WTC11 (cell line): ENCODE measurements at regions not wholly inside any gene's neighbourhood (a gene's known extent, or its start where the extent isn't known, plus 50 kb on each side); places are given as distances from the start of the nearest gene placed in this dataset.

Source experiments
- ATAC-seq: fragments of 200-7000 bp; cut with Tn5 transposase; 2 replicates; pipeline ENCODE4 v1.10.0; 2021; ENCODE audit warnings: mild to moderate bottlenecking, moderate library complexity
- CTCF ChIA-PET: fragments of 300-600 bp; sonication (Branson Sonifier 250); formaldehyde crosslinking; loops from one replicate; lab custom pipeline; 2021; ENCODE audit warnings: antibody characterized with exemption; lab: Charles Lee
- POLR2A ChIA-PET: fragments of 350-600 bp; sonication (Branson Sonifier 250); formaldehyde crosslinking; loops from one replicate; lab custom pipeline; 2021; ENCODE audit warnings: antibody characterized with exemption; lab: Charles Lee
- DNase-seq: peaks from one replicate; pipeline ENCODE4 v3.0.0; 2021; ENCODE audit warnings: low spot score
- H3K27ac Mint-ChIP-seq: 2 replicates; pipeline ENCODE4 v1.8.0; 2021; ENCODE audit warnings: mixed read lengths
- H3K27me3 Mint-ChIP-seq: 2 replicates; pipeline ENCODE4 v1.8.0; 2021; ENCODE audit warnings: low read depth, mild to moderate bottlenecking, moderate library complexity, mixed read lengths
- H3K36me3 Mint-ChIP-seq: 2 replicates; pipeline ENCODE4 v1.8.0; 2021; ENCODE audit warnings: mixed read lengths
- H3K4me1 Mint-ChIP-seq: 2 replicates; pipeline ENCODE4 v1.8.0; 2022; ENCODE audit warnings: mixed read lengths
- H3K4me3 Mint-ChIP-seq: 2 replicates; pipeline ENCODE4 v1.8.0; 2021; ENCODE audit warnings: mild to moderate bottlenecking, moderate library complexity, mixed read lengths
- H3K9me3 Mint-ChIP-seq: 2 replicates; pipeline ENCODE4 v1.8.0; 2021; ENCODE audit warnings: mixed read lengths
- ATF1 ChIP-seq: sonication (generic); formaldehyde crosslinking; IDR thresholded peaks from 2 replicates; pipeline ENCODE4 v1.8.1; 2023; ENCODE audit warnings: mild to moderate bottlenecking, moderate library complexity, missing genetic modification reagents
- CBFB ChIP-seq: sonication (generic); formaldehyde crosslinking; IDR thresholded peaks from 2 replicates; pipeline ENCODE4 v1.8.1; 2022; ENCODE audit warnings: mild to moderate bottlenecking, low read depth, missing genetic modification reagents
- E2F4 ChIP-seq: sonication (generic); formaldehyde crosslinking; IDR thresholded peaks from 2 replicates; pipeline ENCODE4 v1.8.1; 2022; ENCODE audit warnings: low read depth, mild to moderate bottlenecking, moderate library complexity, missing genetic modification reagents, borderline replicate concordance
- ELF4 ChIP-seq: sonication (generic); formaldehyde crosslinking; IDR thresholded peaks from 2 replicates; pipeline ENCODE4 v1.8.1; 2022; ENCODE audit warnings: low read depth, mild to moderate bottlenecking, moderate library complexity, missing genetic modification reagents
- ERG ChIP-seq: fragments of 250-450 bp; sonication (Bioruptor Pico); IDR thresholded peaks from 2 replicates; pipeline ENCODE4 v1.8.0; 2021; ENCODE audit warnings: mild to moderate bottlenecking
- GABPB1 ChIP-seq: sonication (generic); formaldehyde crosslinking; IDR thresholded peaks from 2 replicates; pipeline ENCODE4 v1.8.1; 2023; ENCODE audit warnings: mild to moderate bottlenecking, missing genetic modification reagents
- HMGA2 ChIP-seq: fragments of 250-450 bp; sonication (Bioruptor Pico); IDR thresholded peaks from 2 replicates; pipeline ENCODE4 v1.4.0; 2021; ENCODE audit warnings: mild to moderate bottlenecking, moderate library complexity
- NFATC4 ChIP-seq: fragments of 250-450 bp; sonication (Bioruptor Pico); IDR thresholded peaks from 2 replicates; pipeline ENCODE4 v1.9.0; 2021; ENCODE audit warnings: mild to moderate bottlenecking
- OVOL2 ChIP-seq: fragments of 250-450 bp; sonication (Bioruptor Pico); IDR thresholded peaks from 2 replicates; pipeline ENCODE4 v1.9.0; 2021; ENCODE audit warnings: mild to moderate bottlenecking, borderline replicate concordance
- SMAD3 ChIP-seq: sonication (generic); formaldehyde crosslinking; IDR thresholded peaks from 2 replicates; pipeline ENCODE4 v1.8.0; 2022; ENCODE audit warnings: missing genetic modification reagents, mild to moderate bottlenecking, borderline replicate concordance
- SP1 ChIP-seq: sonication (generic); formaldehyde crosslinking; conservative IDR thresholded peaks from 2 replicates; pipeline ENCODE4 v1.8.1; 2022; ENCODE audit warnings: missing genetic modification reagents
- TEAD1 ChIP-seq: sonication (generic); formaldehyde crosslinking; IDR thresholded peaks from 2 replicates; pipeline ENCODE4 v1.8.0; 2022; ENCODE audit warnings: mild to moderate bottlenecking, missing genetic modification reagents
- TEAD4 ChIP-seq: sonication (generic); formaldehyde crosslinking; IDR thresholded peaks from 2 replicates; pipeline ENCODE4 v1.8.0; 2022; ENCODE audit warnings: mild to moderate bottlenecking, missing genetic modification reagents
- ZNF317 ChIP-seq: sonication (generic); formaldehyde crosslinking; IDR thresholded peaks from 2 replicates; pipeline ENCODE4 v1.8.1; 2023; ENCODE audit warnings: low read depth, mild to moderate bottlenecking, moderate library complexity, missing genetic modification reagents, borderline replicate concordance
- ZNF396 ChIP-seq: fragments of 250-450 bp; sonication (Bioruptor Pico); IDR thresholded peaks from 2 replicates; pipeline ENCODE4 v1.8.0; 2021; ENCODE audit warnings: mild to moderate bottlenecking, moderate library complexity, borderline replicate concordance
- ZNF423 ChIP-seq: fragments of 250-450 bp; sonication (Bioruptor Pico); IDR thresholded peaks from 2 replicates; pipeline ENCODE4 v2.1.2; 2022; ENCODE audit warnings: mild to moderate bottlenecking, moderate library complexity
- TF ChIP-seq, protein P1 (sequence below): sonication (generic); formaldehyde crosslinking; IDR thresholded peaks from 2 replicates; pipeline ENCODE4 v1.8.0; 2023; ENCODE audit warnings: missing genetic modification reagents, mild to moderate bottlenecking, borderline replicate concordance
- TF ChIP-seq, protein P2 (sequence below): sonication (generic); formaldehyde crosslinking; IDR thresholded peaks from 2 replicates; pipeline ENCODE4 v1.8.1; 2022; ENCODE audit warnings: missing genetic modification reagents, borderline replicate concordance

DNA sequence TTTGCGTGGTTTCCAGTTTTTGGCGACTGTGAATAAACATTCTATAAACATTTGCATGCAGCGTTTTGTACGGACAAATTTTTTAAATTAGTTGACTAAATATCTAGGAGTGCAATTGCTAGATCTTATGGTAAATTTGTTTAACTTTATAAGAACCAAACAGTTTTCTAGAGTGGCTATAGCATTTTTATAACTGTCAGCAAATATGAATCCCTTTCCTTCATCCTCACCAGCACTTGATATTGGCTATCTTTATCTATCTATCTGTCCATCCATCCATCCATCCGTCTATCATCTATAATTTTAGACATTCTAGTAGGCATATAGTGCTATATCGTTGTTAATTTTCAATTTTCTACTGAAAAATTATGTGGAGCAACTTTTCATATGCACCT lies 158.4 kb upstream of the CHRNA7 start:
- H3K27me3 Mint-ChIP-seq: peaks cover 20% of the 10 kb centered on the region
- ATAC-seq: no peak
- no peak overlapping the region for H3K27ac Mint-ChIP-seq
- no peak for DNase-seq
- peaks cover 18% of the 10 kb centered on the region for H3K4me1 Mint-ChIP-seq
- H3K36me3 Mint-ChIP-seq: 0 out of 2 replicates have a peak, but pooled peaks cover 2% of the 10 kb centered on the region
- H3K9me3 Mint-ChIP-seq: peaks cover 9% of the 10 kb centered on the region
- H3K4me3 Mint-ChIP-seq: peak overlapping the region; percentile 78; the same call in 1 of the 2 replicates
- ChIA-PET POLR2A (no interaction called here), CTCF (interaction anchor here (1.0 to 1.7 kb wide), 2 partner anchors 15 to 103 kb away, joined by 3 to 7 read pairs; no protein-coding TSS in a partner anchor)
- TF ChIP-seq, protein P1, sequence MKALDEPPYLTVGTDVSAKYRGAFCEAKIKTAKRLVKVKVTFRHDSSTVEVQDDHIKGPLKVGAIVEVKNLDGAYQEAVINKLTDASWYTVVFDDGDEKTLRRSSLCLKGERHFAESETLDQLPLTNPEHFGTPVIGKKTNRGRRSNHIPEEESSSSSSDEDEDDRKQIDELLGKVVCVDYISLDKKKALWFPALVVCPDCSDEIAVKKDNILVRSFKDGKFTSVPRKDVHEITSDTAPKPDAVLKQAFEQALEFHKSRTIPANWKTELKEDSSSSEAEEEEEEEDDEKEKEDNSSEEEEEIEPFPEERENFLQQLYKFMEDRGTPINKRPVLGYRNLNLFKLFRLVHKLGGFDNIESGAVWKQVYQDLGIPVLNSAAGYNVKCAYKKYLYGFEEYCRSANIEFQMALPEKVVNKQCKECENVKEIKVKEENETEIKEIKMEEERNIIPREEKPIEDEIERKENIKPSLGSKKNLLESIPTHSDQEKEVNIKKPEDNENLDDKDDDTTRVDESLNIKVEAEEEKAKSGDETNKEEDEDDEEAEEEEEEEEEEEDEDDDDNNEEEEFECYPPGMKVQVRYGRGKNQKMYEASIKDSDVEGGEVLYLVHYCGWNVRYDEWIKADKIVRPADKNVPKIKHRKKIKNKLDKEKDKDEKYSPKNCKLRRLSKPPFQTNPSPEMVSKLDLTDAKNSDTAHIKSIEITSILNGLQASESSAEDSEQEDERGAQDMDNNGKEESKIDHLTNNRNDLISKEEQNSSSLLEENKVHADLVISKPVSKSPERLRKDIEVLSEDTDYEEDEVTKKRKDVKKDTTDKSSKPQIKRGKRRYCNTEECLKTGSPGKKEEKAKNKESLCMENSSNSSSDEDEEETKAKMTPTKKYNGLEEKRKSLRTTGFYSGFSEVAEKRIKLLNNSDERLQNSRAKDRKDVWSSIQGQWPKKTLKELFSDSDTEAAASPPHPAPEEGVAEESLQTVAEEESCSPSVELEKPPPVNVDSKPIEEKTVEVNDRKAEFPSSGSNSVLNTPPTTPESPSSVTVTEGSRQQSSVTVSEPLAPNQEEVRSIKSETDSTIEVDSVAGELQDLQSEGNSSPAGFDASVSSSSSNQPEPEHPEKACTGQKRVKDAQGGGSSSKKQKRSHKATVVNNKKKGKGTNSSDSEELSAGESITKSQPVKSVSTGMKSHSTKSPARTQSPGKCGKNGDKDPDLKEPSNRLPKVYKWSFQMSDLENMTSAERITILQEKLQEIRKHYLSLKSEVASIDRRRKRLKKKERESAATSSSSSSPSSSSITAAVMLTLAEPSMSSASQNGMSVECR (CRISPR knock-in tag): no peak
- no peak for TF ChIP-seq E2F4 (CRISPR knock-in tag)
- no peak for TF ChIP-seq TEAD4 (CRISPR knock-in tag)
- TF ChIP-seq OVOL2: no peak
- TF ChIP-seq CBFB (CRISPR knock-in tag): no peak
- no peak for TF ChIP-seq ELF4 (CRISPR knock-in tag)
- no peak for TF ChIP-seq NFATC4 (CRISPR knock-in tag)

GRCh38 chr15:31887246-31887645 lies 143.1 kb upstream of the CHRNA7 start:
- H3K4me3 Mint-ChIP-seq: no peak overlapping the region; the same call in 1 of the 2 replicates
- TF ChIP-seq ZNF396 (CRISPR knock-in tag): no peak
- TF ChIP-seq ERG (CRISPR knock-in tag): no peak
- TF ChIP-seq, all 79 proteins: peak for 0
- Mint-ChIP-seq H3K27ac (no peak overlapping the region), H3K27me3 (peaks cover 2% of the 10 kb centered on the region; the same call in 1 of the 2 replicates), H3K4me1 (no peaks in the 10 kb centered on the region), H3K9me3 (peaks cover 10% of the 10 kb centered on the region), H3K36me3 (no peaks in the 10 kb centered on the region)
- DNase-seq: peak; percentile 64
- ChIA-PET POLR2A (no interaction called here), CTCF (interaction anchor here (0.6 to 2.4 kb wide), 24 partner anchors 9 to 1001 kb away, joined by 3 to 55 read pairs (median 6); partner anchors contain the start of gene OTUD7A)
- ATAC-seq: peak; percentile 95

DNA sequence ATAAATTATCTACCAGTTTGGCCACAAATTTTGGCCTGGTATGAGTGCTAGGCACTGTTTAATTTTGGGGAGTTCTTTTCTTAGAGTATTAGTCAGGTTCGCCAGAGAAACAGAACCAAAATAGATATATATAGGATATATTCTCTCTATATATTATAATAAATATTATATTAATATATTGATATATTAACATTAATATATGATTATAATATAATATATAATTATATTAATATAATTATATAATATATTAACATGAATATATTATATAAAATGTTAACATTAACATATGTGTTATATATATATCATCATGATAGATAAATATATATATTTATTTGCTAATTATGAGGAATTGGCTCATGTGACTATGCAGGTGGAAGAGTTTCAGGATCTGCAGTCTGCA lies 137.8 kb upstream of the CHRNA7 start:
- Mint-ChIP-seq H3K36me3 (no peaks in the 10 kb centered on the region), H3K4me3 (no peak overlapping the region), H3K27me3 (no peaks in the 10 kb centered on the region), H3K4me1 (no peaks in the 10 kb centered on the region), H3K27ac (no peak overlapping the region), H3K9me3 (peaks cover 14% of the 10 kb centered on the region)
- ChIA-PET POLR2A (no interaction called here), CTCF (no interaction called here)
- no peak for ATAC-seq
- DNase-seq: no peak
- TF ChIP-seq SP1 (CRISPR knock-in tag) (no peak), HMGA2 (CRISPR knock-in tag) (peak; percentile 92)

DNA sequence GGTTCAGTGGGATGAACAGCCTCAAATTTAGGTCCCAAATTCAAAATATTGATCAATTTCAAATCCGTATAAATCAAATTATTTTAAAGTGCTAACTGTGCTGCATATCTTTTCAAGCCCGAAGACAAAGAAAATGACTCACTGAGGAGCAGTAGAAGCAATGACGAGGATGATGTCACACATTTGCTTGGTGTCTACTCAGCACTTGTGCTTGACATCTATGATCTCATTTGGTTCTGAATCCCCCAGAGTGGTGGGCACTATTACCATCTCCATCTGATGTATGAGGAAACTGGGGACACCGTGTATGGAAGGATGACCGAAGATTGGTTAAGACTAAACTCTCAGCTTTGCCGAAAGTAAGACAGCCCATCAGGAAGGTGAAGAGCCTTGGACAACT lies 136.5 kb upstream of the CHRNA7 start:
- Mint-ChIP-seq H3K4me1 (no peaks in the 10 kb centered on the region), H3K27ac (no peak overlapping the region), H3K36me3 (peaks cover 8% of the 10 kb centered on the region; the same call in 1 of the 2 replicates), H3K4me3 (no peak overlapping the region)
- POLR2A ChIA-PET: no interaction called here
- no peak for DNase-seq
- ATAC-seq: no peak
- TF ChIP-seq SMAD3 (CRISPR knock-in tag): no peak
- no peak for TF ChIP-seq GABPB1 (CRISPR knock-in tag)
- no peak for TF ChIP-seq ATF1 (CRISPR knock-in tag)
- TF ChIP-seq ZNF423 (CRISPR knock-in tag): no peak
- TF ChIP-seq, protein P2, sequence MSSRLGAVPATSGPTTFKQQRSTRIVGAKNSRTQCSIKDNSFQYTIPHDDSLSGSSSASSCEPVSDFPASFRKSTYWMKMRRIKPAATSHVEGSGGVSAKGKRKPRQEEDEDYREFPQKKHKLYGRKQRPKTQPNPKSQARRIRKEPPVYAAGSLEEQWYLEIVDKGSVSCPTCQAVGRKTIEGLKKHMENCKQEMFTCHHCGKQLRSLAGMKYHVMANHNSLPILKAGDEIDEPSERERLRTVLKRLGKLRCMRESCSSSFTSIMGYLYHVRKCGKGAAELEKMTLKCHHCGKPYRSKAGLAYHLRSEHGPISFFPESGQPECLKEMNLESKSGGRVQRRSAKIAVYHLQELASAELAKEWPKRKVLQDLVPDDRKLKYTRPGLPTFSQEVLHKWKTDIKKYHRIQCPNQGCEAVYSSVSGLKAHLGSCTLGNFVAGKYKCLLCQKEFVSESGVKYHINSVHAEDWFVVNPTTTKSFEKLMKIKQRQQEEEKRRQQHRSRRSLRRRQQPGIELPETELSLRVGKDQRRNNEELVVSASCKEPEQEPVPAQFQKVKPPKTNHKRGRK (CRISPR knock-in tag): no peak
- no peak for TF ChIP-seq TEAD1 (CRISPR knock-in tag)
- no peak for TF ChIP-seq ZNF317 (CRISPR knock-in tag)
- TF ChIP-seq, all 79 proteins: peak for 0
- no peaks in the 10 kb centered on the region for H3K27me3 Mint-ChIP-seq
- CTCF ChIA-PET: no interaction called here
- peaks cover 25% of the 10 kb centered on the region for H3K9me3 Mint-ChIP-seq
